ENCODE measurements at regions not wholly inside any gene's neighbourhood (a gene's known extent, or its start where the extent isn't known, plus 50 kb on each side); places are given as distances from the start of the nearest gene placed in this dataset.
A peak's percentile ranks its signal among the peaks of the same experiment; 100 is the strongest.

GRCh38 chr10:28838908-28839307, 161.6 kb downstream of the BAMBI start (continued):
- TF ChIP-seq MGA (IDR thresholded peaks at IDR 0.05) = peak; percentile 19; the same call in 1 of the 2 replicates
- TF ChIP-seq AFF1 (IDR thresholded peaks at IDR 0.05; ENCODE audit: low read depth in 1 of 2, partially characterized antibody in 2 of 2) = peak in 1 of 2 experiments; percentile 54
- TF ChIP-seq SMARCA5 (IDR thresholded peaks at IDR 0.05) = 0 out of 2 replicates have a peak, but pooled peaks have one; percentile 22
- TF ChIP-seq HDAC2 (IDR thresholded peaks at IDR 0.05) = peak; percentile 40; the same call in 1 of the 2 replicates
- TF ChIP-seq MEIS2 (IDR thresholded peaks at IDR 0.05; ENCODE audit: partially characterized antibody) = peak; percentile 65
- peak; percentile 76 for TF ChIP-seq JUND (IDR thresholded peaks at IDR 0.05; ENCODE audit: borderline replicate concordance, low read depth, low read length)
- peak; percentile 90; the same call in 2 of the 3 replicates for TF ChIP-seq JUND (tag; IDR thresholded peaks at IDR 0.05; ENCODE audit: borderline replicate concordance, low read depth, low read length)
- peak; percentile 82 for TF ChIP-seq SMAD4 (CRISPR knock-in tag; conservative IDR thresholded peaks at IDR 0.05)
- peak; percentile 33; the same call in 1 of the 2 replicates for TF ChIP-seq CREM (IDR thresholded peaks at IDR 0.05; ENCODE audit: low read depth)
- peak; percentile 51 for TF ChIP-seq NFIC (IDR thresholded peaks at IDR 0.05)
- no peak for TF ChIP-seq UBTF (IDR thresholded peaks at IDR 0.05; ENCODE audit: borderline replicate concordance in 1 of 2, low read depth in 2 of 2, low read length in 2 of 2)
